ENCODE measurements at regions not wholly inside any gene's neighbourhood (a gene's known extent, or its start where the extent isn't known, plus 50 kb on each side); places are given as distances from the start of the nearest gene placed in this dataset.

- TF ChIP-seq CTCF (IDR thresholded peaks at IDR 0.05; ENCODE audit: extremely low read depth in 1 of 2, insufficient read depth in 1 of 2, low read depth in 1 of 2, low read length in 2 of 2) (no peak), POLR2A (IDR thresholded peaks at IDR 0.05; ENCODE audit: low read depth, low read length) (no peak), EZH2 (IDR thresholded peaks at IDR 0.05; ENCODE audit: borderline replicate concordance, low read depth, low read length, severe bottlenecking) (no peak), POLR2AphosphoS5 (IDR thresholded peaks at IDR 0.05; ENCODE audit: insufficient read depth, low read depth, low read length) (no peak), JUN (IDR thresholded peaks at IDR 0.05; ENCODE audit: borderline replicate concordance, insufficient read depth, insufficient read length, low read depth) (no peak), FOS (IDR thresholded peaks at IDR 0.05; ENCODE audit: borderline replicate concordance, insufficient read depth, low read length) (no peak), MAX (IDR thresholded peaks at IDR 0.05; ENCODE audit: insufficient read depth, insufficient read length) (no peak), MYC (IDR thresholded peaks at IDR 0.05; ENCODE audit: low read depth, low read length) (no peak), GATA2 (IDR thresholded peaks at IDR 0.05; ENCODE audit: insufficient read depth, insufficient read length, low read depth, low read length) (no peak)
Measured at GRCh38 chr11:45560913-45561281, 104.5 kb downstream of the CHST1 start.

Data from endothelial cell of umbilical vein (primary cell).